ENCODE measurements at regions not wholly inside any gene's neighbourhood (a gene's known extent, or its start where the extent isn't known, plus 50 kb on each side); places are given as distances from the start of the nearest gene placed in this dataset.

GRCh38 chr11:39589391-39589790 is 1870.1 kb downstream of the LRRC4C start:
- H3K9me3 Mint-ChIP-seq: no peaks in the 10 kb centered on the region
- H3K27ac Mint-ChIP-seq: no peak overlapping the region
- H3K27me3 Mint-ChIP-seq (ENCODE audit: low read depth): no peaks in the 10 kb centered on the region
- H3K4me1 Mint-ChIP-seq: no peaks in the 10 kb centered on the region
- no peak for TF ChIP-seq CTCF (IDR thresholded peaks at IDR 0.05; ENCODE audit: unreplicated experiment in 3 of 3)
- H3K4me3 Mint-ChIP-seq: no peak overlapping the region
- H3K36me3 Mint-ChIP-seq (ENCODE audit: low read depth): no peaks in the 10 kb centered on the region

DNA sequence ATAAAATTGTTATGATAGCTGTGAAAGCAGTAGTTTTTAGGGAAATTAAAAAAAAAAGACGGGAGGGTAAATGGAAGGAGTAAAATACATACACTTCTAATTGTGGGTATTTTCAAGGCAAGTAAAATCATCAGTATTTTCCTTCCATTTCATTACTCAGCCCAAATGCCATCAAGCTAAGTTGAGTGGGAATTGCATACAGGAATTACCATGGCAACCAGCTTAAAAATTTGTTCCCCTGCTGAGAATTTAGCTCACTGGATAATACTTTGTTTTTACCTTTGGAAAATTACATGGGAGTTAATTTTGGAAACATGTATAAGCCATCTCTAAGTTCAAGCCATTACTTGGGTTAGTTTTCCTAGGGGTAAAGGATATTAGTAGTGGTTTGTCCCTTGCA is 1873.4 kb downstream of the LRRC4C start:
- Mint-ChIP-seq H3K27me3 (ENCODE audit: low read depth) (no peaks in the 10 kb centered on the region), H3K4me1 (no peaks in the 10 kb centered on the region), H3K27ac (no peak overlapping the region), H3K9me3 (no peaks in the 10 kb centered on the region), H3K4me3 (no peak overlapping the region), H3K36me3 (ENCODE audit: low read depth) (no peaks in the 10 kb centered on the region)
- no peak for TF ChIP-seq CTCF (IDR thresholded peaks at IDR 0.05; ENCODE audit: unreplicated experiment in 3 of 3)

GRCh38 chr11:39571081-39571480 is 1888.4 kb downstream of the LRRC4C start:
- Mint-ChIP-seq H3K36me3 (ENCODE audit: low read depth) (no peaks in the 10 kb centered on the region), H3K4me1 (no peaks in the 10 kb centered on the region), H3K27ac (no peak overlapping the region), H3K4me3 (no peak overlapping the region), H3K9me3 (peaks cover 4% of the 10 kb centered on the region), H3K27me3 (ENCODE audit: low read depth) (no peaks in the 10 kb centered on the region)
- no peak for TF ChIP-seq CTCF (IDR thresholded peaks at IDR 0.05; ENCODE audit: unreplicated experiment in 3 of 3)

DNA sequence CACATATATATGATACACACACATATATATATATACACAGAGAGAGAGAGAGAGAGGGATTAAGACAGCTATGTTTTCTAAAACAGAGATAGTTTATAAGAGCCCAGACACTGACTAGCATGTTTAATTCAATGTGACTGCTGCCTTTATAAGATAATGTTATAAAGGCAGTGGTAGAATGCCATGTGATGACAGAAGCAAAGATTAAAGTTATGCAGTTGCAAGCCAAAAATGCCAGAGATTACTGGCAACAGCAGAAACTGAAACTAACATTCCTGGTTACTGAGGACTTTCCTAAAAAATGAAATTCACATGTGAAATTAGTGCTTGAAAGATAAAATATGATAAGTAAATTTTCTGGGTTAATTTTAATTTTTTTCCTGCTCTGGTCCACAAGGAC is 1888.9 kb downstream of the LRRC4C start:
- H3K4me3 Mint-ChIP-seq: no peak overlapping the region
- TF ChIP-seq CTCF (IDR thresholded peaks at IDR 0.05; ENCODE audit: unreplicated experiment in 3 of 3): no peak
- H3K27ac Mint-ChIP-seq: no peak overlapping the region
- no peaks in the 10 kb centered on the region for H3K27me3 Mint-ChIP-seq (ENCODE audit: low read depth)
- no peaks in the 10 kb centered on the region for H3K36me3 Mint-ChIP-seq (ENCODE audit: low read depth)
- H3K4me1 Mint-ChIP-seq: no peaks in the 10 kb centered on the region
- H3K9me3 Mint-ChIP-seq: peaks cover 4% of the 10 kb centered on the region

DNA sequence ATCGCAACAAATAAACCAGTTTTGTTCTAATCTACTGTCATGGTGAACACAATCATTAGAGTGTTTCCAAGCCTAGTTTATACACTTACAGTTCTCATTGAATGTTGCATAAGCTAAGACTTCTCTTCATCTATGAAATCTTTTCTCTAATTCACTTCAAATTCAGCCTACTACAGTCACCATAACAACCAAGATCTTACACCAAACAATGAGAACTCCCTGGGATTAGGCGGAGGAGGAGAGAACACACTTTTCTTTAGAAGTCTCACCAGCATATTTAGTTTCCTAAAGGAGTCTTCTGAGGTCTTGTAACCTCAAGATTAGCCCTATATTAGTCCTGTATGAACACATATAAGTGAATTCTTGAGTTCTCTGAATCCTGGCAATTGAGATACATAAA is 1889.7 kb downstream of the LRRC4C start:
- H3K4me3 Mint-ChIP-seq: no peak overlapping the region
- H3K9me3 Mint-ChIP-seq: peaks cover 10% of the 10 kb centered on the region
- no peaks in the 10 kb centered on the region for H3K27me3 Mint-ChIP-seq (ENCODE audit: low read depth)
- no peaks in the 10 kb centered on the region for H3K4me1 Mint-ChIP-seq
- no peak for TF ChIP-seq CTCF (IDR thresholded peaks at IDR 0.05; ENCODE audit: unreplicated experiment in 3 of 3)
- peak overlapping the region in 1 of 3 experiments; percentile 8 for H3K27ac Mint-ChIP-seq
- no peaks in the 10 kb centered on the region for H3K36me3 Mint-ChIP-seq (ENCODE audit: low read depth)

- no peak for TF ChIP-seq CTCF (IDR thresholded peaks at IDR 0.05; ENCODE audit: unreplicated experiment in 3 of 3)
- H3K27ac Mint-ChIP-seq: peak overlapping the region; percentile 62 to 86 (median 77)
- H3K36me3 Mint-ChIP-seq (ENCODE audit: low read depth): no peaks in the 10 kb centered on the region
- H3K9me3 Mint-ChIP-seq: peaks cover 24% of the 10 kb centered on the region
- peaks cover 5% of the 10 kb centered on the region for H3K4me1 Mint-ChIP-seq
- no peaks in the 10 kb centered on the region for H3K27me3 Mint-ChIP-seq (ENCODE audit: low read depth)
- no peak overlapping the region for H3K4me3 Mint-ChIP-seq
Observed at GRCh38 chr11:39542460-39542859, 1917.0 kb downstream of the LRRC4C start.
